ENCODE measurements at regions not wholly inside any gene's neighbourhood (a gene's known extent, or its start where the extent isn't known, plus 50 kb on each side); places are given as distances from the start of the nearest gene placed in this dataset.
"Not testable (repeated sequence)": the region's sequence is repeated elsewhere in the genome, so short reads cannot be mapped to it uniquely, and the experiment has no call there.

DNA sequence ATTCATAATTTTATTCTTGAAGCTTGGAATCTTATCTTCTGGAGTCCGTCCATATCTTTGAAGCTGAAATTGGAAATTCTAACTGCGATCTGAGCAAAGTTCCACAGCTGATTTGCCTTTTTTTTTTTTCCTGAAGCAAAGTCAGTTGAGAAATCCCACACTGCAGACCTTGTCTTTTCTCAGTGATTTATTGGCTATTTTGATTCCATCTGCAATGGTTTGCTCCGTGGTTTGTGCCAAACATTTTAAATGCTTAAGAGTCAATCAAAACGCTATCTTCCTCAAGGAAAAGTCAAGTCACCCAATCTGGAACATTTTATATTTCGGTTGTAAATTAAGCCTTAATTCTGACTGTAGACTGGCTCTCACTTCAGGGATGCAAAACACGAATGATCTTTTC, 88.2 kb upstream of the GRIK1 start:
- DNase-seq: no peak
- Histone ChIP-seq H3K36me3 (replicated peaks; ENCODE audit: control insufficient read depth, insufficient read depth, low read length) (no peaks in the 10 kb centered on the region), H3K27me3 (ENCODE audit: control insufficient read depth, insufficient read depth, low read length) (no peaks in the 10 kb centered on the region), H3K4me3 (ENCODE audit: insufficient read depth, low read depth, low read length) (no peak overlapping the region)

DNA sequence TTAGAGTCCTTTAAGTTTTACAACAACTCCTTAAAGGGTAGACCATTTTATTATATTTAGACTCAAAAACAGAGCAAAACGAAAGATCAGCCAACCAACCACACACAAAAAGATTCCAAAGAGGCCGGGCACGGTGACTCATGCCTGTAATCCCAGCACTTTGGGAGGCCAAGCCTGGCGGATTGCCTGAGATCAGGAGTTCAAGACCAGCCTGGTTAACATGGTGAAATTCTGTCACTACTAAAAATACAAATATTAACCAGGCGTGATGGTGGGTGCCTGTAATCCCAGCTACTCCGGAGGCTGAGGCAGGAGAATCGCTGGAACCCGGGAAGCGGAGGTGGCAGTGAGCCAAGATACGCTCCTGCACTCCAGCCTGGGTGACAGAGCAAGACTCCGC, 83.3 kb upstream of the GRIK1 start:
- H3K36me3 ChIP-seq (replicated peaks; ENCODE audit: control insufficient read depth, insufficient read depth, low read length); DNase-seq; H3K4me3 ChIP-seq (ENCODE audit: insufficient read depth, low read depth, low read length); H3K27me3 ChIP-seq (ENCODE audit: control insufficient read depth, insufficient read depth, low read length): not testable (repeated sequence)

DNA sequence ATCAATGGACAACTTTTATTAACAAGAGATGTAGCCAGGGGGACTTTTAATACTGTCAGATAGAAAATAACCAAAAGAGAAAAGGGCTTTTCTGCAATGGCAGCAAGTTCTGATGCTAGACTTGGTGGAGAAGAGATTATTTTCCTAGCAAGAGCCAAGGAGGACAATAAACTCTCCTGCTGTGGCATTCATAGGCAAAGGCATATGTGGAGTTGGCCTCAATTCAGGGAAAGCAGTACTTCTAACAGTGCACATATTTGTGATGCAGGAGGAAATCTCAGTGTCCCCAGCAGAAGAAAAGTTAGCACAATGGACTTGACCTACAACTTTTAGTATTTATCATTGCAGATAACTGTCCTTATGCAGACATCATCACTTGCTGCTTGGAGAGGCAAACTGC, 75.1 kb upstream of the GRIK1 start:
- DNase-seq: peak; percentile 4
- Histone ChIP-seq H3K36me3 (replicated peaks; ENCODE audit: control insufficient read depth, insufficient read depth, low read length) (no peaks in the 10 kb centered on the region), H3K4me3 (ENCODE audit: insufficient read depth, low read depth, low read length) (no peak overlapping the region), H3K27me3 (ENCODE audit: control insufficient read depth, insufficient read depth, low read length) (no peaks in the 10 kb centered on the region)

DNA sequence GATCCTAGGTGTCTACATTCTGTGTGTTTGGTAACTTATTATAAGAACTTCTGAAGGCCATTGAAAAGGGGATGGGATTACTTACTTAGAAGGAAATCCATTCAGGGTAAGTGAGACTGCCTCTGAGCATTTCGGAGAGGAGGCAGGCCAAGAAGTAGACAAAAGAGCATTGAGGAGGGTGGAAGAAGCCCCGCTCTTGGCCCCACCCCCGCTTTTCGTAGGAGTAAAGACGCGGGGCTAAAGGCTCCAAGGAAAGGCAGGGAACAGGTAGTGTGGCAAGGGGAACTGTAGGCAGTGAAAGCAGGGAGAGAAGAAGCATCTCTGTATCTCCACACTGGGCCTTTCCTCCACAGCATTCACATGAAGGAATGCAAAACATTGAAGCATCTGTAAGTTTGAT, 51.8 kb upstream of the GRIK1 start:
- Histone ChIP-seq H3K36me3 (replicated peaks; ENCODE audit: control insufficient read depth, insufficient read depth, low read length) (no peaks in the 10 kb centered on the region), H3K27me3 (ENCODE audit: control insufficient read depth, insufficient read depth, low read length) (no peaks in the 10 kb centered on the region), H3K4me3 (ENCODE audit: insufficient read depth, low read depth, low read length) (no peak overlapping the region)
- DNase-seq: peak; percentile 32

DNA sequence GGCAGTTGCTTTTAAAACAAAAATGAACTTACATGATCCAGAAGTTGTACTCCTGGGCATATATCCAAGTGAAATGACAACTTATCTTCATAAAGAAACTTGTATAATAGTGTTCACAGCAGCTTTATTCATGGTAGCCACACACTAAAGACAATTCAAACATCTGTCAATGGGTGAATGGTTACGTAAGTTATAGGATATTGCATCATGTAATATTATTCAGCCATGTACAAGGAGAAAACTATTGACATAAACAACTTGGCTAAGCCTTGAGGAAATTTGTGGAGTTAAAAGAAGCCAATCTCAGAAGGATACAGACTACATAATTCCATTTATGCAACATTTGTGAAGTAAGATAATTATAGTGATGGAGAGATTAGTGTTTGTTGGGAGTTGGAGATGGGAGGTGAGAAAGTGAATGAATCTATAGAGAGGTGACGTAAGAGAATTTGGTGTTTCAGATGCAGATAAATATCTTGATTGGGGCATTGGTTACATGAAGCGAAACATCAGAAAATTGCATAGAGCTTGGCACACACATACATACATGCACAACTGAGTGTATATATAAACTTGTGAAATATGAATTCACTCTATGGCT, 49.9 kb upstream of the GRIK1 start:
- no peak overlapping the region for H3K4me3 ChIP-seq (ENCODE audit: insufficient read depth, low read depth, low read length)
- no peaks in the 10 kb centered on the region for H3K36me3 ChIP-seq (replicated peaks; ENCODE audit: control insufficient read depth, insufficient read depth, low read length)
- H3K27me3 ChIP-seq (ENCODE audit: control insufficient read depth, insufficient read depth, low read length): no peaks in the 10 kb centered on the region
- DNase-seq: no peak

Measured in H7 (cell line).